Ovary (tissue), 7 donors: ENCODE measurements at regions not wholly inside any gene's neighbourhood (a gene's known extent, or its start where the extent isn't known, plus 50 kb on each side); places are given as distances from the start of the nearest gene placed in this dataset.

Source experiments
- DNase-seq, 5 donors: peaks; one replicate each; pipeline ENCODE4 v3.0.0-alpha.2; 2019 to 2020
- H3K27ac ChIP-seq, 2 donors: fragments of 200-600 bp; one replicate each; pipeline versions ENCODE4 v1.5.1 to v1.8.0; 2019 to 2022
- H3K27me3 ChIP-seq: fragments of 200-600 bp; one replicate; pipeline ENCODE4 v1.8.0; 2022
- H3K36me3 ChIP-seq: fragments of 200-600 bp; sonication (generic); one replicate; pipeline ENCODE4 v1.5.1; 2019
- H3K4me1 ChIP-seq: one replicate; pipeline ENCODE4 v1.8.1; 2013; ENCODE audit warnings: mild to moderate bottlenecking, moderate library complexity; ENCODE audit not compliant: insufficient read depth
- H3K4me3 ChIP-seq: fragments of 200-600 bp; sonication (generic); one replicate; pipeline ENCODE4 v1.5.1; 2017
- H3K9me3 ChIP-seq, 2 donors: fragments of 200-600 bp in 1 of 2; sonication (generic) in 1 of 2; one replicate each; pipeline versions ENCODE4 v1.5.1 to v1.8.1; 2013 to 2019; ENCODE audit warnings: mild to moderate bottlenecking in 1 of 2, moderate library complexity in 1 of 2
- EP300 ChIP-seq: sonication (generic); formaldehyde crosslinking; IDR thresholded peaks from one replicate; pipeline ENCODE4 v1.6.1; 2017; ENCODE audit warnings: antibody characterized with exemption
- POLR2A ChIP-seq: fragments of 450-650 bp; IDR thresholded peaks from one replicate; pipeline ENCODE4 v1.6.1; 2017; ENCODE audit warnings: antibody characterized with exemption, mild to moderate bottlenecking, moderate library complexity
- WGBS, 3 donors: extraction: QIAGEN DNeasy Blood & Tissue Kit in 1 of 3; methylation state at CpG; one replicate each; pipeline versions ENCODE4 v1.1.5 to v1.1.7; 2013 to 2017; 5-methylcytosine and 5-hydroxymethylcytosine counted together
- intact Hi-C, 4 donors: fragments of 100-400 bp; cut with DNase I; formaldehyde crosslinking; loops; one replicate each; pipeline versions ENCODE4 v1.11.0 to v1.15.1; 2022 to 2023
- TF ChIP-seq, protein P1 (sequence below), 3 donors: fragments of 450-650 bp in 2 of 3; fragments of 200-600 bp in 1 of 3; IDR thresholded peaks; one replicate each; pipeline versions ENCODE4 v1.5.1 to v1.8.0; 2016 to 2022; ENCODE audit warnings: antibody characterized with exemption in 3 of 3, mild to moderate bottlenecking in 1 of 3
- donor health status: DM: no; HTN: no; CAD: no; lungs with moderate emphysema.
- donor health status: DM: no; HTN: no; CAD: no.
- donor health status: Bipolar disorder and iron deficiency.
- donor health status: DM: no; HTN: no; CAD: no.
- donor health status: DM: yes; HTN: yes; CAD: no.

DNA sequence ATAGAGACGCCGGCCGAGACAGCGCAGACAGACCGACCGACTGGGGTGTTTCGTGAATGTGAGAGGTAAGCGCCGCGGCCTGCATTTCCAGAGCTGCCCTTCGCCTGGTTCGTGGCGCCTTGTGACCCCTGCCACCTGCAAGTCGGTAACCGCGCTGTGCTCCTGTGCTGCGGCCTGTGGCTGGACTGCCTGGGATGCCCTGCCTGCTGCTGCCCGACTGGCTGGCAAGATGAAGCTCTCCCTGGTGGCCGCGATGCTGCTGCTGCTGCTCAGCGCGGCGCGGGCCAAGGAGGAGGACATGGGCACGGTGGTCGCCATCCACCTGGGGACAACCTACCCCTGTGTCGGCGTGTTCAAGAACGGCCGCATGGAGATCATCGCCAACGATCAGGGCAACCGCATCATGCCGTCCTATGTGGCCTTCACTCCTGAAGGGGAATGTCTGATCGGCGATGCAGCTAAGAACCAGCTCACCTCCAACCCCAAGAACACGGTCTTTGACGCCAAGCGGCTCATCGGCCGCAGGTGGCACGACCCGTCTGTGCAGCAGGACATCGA, 150.8 kb downstream of the RRAGC start:
- TF ChIP-seq POLR2A (no peak), EP300 (no peak)
- TF ChIP-seq, protein P1, sequence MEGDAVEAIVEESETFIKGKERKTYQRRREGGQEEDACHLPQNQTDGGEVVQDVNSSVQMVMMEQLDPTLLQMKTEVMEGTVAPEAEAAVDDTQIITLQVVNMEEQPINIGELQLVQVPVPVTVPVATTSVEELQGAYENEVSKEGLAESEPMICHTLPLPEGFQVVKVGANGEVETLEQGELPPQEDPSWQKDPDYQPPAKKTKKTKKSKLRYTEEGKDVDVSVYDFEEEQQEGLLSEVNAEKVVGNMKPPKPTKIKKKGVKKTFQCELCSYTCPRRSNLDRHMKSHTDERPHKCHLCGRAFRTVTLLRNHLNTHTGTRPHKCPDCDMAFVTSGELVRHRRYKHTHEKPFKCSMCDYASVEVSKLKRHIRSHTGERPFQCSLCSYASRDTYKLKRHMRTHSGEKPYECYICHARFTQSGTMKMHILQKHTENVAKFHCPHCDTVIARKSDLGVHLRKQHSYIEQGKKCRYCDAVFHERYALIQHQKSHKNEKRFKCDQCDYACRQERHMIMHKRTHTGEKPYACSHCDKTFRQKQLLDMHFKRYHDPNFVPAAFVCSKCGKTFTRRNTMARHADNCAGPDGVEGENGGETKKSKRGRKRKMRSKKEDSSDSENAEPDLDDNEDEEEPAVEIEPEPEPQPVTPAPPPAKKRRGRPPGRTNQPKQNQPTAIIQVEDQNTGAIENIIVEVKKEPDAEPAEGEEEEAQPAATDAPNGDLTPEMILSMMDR (IDR thresholded peaks at IDR 0.05) = no peak
- no peaks in the 10 kb centered on the region for H3K27me3 ChIP-seq
- no peak for DNase-seq
- no peaks in the 10 kb centered on the region for H3K4me1 ChIP-seq
- intact Hi-C loops = no loop called here
- H3K4me3 ChIP-seq = no peak overlapping the region
- peaks cover 0 to 3% of the 10 kb centered on the region in 2 donors for H3K9me3 ChIP-seq
- no peak overlapping the region for H3K27ac ChIP-seq
- WGBS, 3 donors = 93 to 96% (median 94%) methylated on average over 43 to 44 of the region's 44 CpGs
- no peaks in the 10 kb centered on the region for H3K36me3 ChIP-seq

DNA sequence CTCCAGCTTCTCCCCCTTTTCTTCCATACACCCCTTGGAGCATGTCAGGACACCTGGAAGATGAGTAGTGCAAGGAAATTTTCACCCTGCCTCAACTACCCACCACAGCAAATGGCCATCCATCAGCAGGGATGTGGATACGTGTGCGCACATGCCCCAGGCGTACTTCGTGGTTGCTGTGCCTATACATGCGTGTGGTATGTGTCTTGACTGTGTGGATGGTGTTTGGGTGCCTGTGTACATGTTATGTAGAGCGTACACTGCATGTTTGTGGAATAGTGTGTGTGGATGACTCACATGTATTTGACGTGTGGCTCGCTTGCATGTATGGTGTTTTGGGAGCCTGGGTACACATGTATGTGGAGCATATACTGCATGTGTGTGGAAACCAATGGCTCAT, 158.5 kb downstream of the RRAGC start:
- no peak for DNase-seq
- Histone ChIP-seq H3K9me3 (peaks cover 0 to 3% of the 10 kb centered on the region in 2 donors), H3K36me3 (no peaks in the 10 kb centered on the region), H3K27me3 (no peaks in the 10 kb centered on the region), H3K4me1 (no peaks in the 10 kb centered on the region), H3K4me3 (no peak overlapping the region), H3K27ac (no peak overlapping the region)
- intact Hi-C loops = no loop called here
- TF ChIP-seq EP300 (no peak), POLR2A (no peak)
- TF ChIP-seq, protein P1 (IDR thresholded peaks at IDR 0.05) = no peak
- WGBS, 3 donors = 77 to 81% (median 78%) methylated on average over 8 of the region's 8 CpGs

DNA sequence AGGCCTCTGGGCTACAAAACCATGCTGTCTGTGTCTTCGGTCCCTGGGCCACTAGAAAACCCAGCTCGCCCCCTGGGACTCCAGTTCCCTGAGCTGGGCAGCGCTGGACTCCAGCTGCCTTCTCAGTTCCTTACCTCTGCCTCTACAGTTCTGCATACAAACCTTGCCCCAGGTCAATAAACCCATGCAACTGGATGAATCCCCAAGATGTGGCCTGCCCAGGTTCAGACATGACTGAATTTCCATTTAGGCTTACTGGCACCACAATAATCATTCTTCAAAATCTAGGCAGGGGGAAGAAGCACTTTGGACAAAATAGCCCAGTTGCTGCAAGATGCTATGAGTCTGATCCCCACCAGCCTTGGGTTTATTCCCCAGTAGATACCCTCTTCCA, 159.5 kb downstream of the RRAGC start:
- H3K36me3 ChIP-seq = no peaks in the 10 kb centered on the region
- H3K4me1 ChIP-seq = no peaks in the 10 kb centered on the region
- intact Hi-C loops = no loop called here
- no peaks in the 10 kb centered on the region for H3K9me3 ChIP-seq
- H3K27me3 ChIP-seq = no peaks in the 10 kb centered on the region
- TF ChIP-seq, protein P1 (IDR thresholded peaks at IDR 0.05) = no peak
- no peak for TF ChIP-seq EP300
- TF ChIP-seq POLR2A = no peak
- 80 to 86% (median 84%) methylated on average over 3 of the region's 3 CpGs for WGBS, 3 donors
- no peak overlapping the region for H3K4me3 ChIP-seq
- DNase-seq = no peak
- H3K27ac ChIP-seq = no peak overlapping the region

DNA sequence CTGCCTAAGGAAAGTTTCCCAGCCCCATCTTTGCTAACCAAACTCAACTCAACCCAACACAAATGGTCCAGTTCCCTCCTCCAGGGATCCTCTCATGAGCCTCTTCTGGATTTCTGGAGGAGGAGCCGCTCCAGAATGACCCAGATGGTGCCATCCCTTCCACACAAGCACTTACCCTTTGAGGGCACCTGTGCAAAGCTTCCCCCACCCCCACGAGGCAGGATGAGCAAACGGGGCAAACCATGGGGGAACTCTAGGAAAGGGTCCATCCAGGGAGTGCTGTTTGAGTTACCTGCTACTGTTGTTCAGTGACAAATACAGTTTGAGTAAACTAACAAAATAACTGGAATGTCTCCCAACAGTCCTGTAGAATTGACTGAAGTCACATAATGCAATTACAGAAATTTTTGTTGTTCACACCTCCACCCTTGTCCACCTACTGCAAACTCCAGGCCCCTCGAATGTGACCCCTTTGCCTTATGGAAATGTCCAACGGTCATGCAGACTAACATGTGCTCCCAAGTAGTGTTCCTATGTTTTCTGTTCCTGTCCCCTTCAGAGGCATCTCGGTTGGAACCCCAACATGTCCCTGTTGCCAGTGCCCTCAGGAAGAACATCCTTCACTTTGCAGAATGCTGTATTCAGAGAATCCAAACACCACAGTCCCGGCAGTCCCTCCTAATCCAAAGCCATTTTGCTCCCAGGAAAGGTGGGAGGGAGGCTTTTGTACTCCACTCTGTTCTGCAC, 160.1 kb downstream of the RRAGC start:
- Histone ChIP-seq H3K27ac (no peak overlapping the region), H3K36me3 (no peaks in the 10 kb centered on the region), H3K4me3 (no peak overlapping the region), H3K9me3 (no peaks in the 10 kb centered on the region), H3K4me1 (no peaks in the 10 kb centered on the region), H3K27me3 (no peaks in the 10 kb centered on the region)
- intact Hi-C loops = no loop called here
- WGBS, 3 donors = 66 to 76% (median 71%) methylated on average over 7 of the region's 7 CpGs
- no peak for DNase-seq
- TF ChIP-seq EP300 (no peak), POLR2A (no peak)
- TF ChIP-seq, protein P1 (IDR thresholded peaks at IDR 0.05) = no peak
